Stimulated activated CD8-positive, alpha-beta memory T cell treated with anti-CD3 and anti-CD28 coated beads, Interleukin-4, amount 100 ng/mL, for 48 hours (primary cell): ENCODE measurements at regions not wholly inside any gene's neighbourhood (a gene's known extent, or its start where the extent isn't known, plus 50 kb on each side); places are given as distances from the start of the nearest gene placed in this dataset.
A peak's percentile ranks its signal among the peaks of the same experiment; 100 is the strongest.
"Not testable (repeated sequence)": the region's sequence is repeated elsewhere in the genome, so short reads cannot be mapped to it uniquely, and the experiment has no call there.

Experiments used
- DNase-seq: peaks from one replicate; pipeline ENCODE4 v3.0.0-alpha.2; 2020

DNA sequence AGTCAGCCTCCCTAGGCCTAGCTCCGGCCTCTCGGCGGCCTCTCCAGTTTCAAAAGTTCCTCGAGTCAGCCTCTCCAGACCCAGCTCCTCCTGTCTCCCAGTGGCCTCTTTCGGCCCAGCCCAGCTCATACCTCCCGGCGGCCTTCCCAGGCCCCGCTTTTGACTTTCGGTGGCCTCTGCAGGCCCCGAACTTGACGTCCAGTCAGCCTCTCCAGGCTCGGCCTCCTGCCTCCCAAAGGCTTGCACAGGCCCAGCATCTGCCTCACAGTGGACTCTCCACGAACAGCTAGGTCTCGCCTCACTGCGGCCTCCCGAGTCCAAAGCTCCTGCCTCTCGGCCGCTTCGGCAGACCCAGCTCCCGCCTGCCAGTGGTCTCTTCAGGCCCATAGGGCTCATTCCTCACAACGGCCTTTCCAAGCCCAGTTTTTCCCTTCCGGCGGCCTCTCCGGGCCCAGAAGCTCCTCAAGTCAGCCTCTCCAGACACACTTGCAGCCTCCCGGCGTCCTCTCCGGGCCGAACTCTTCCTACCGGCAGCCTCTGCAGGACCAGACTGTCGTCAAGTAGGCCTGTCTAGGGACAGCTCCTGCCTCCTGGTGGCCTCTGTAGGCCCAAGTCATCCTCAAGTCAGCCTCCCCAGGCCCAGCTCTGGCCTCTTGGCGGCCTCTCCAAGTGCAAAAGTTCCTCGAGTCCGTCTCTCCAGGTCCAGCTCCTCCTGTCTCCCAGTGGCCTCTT, 249.9 kb upstream of the ZNF722 start:
- not testable (repeated sequence) for DNase-seq

DNA sequence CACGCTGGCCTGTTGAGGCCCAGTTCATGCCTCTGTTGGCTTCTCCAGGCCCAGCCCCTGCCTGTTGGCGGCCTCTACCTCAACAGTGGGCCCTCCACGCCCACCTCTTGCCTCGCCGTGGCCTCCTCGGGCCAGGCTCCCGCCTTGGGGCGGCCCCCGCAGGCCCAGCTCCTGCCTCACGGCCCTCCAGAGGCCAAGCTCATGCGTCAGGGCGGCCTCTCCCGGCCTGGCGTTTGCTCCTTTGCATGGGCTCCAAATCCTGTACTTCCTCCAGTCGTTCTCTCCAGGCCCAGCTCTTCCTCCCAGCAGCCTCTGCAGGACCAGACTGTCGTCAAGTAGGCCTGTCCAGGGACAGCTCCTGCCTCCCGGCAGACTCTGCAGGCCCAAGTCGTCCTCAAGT, 246.2 kb upstream of the ZNF722 start:
- DNase-seq, result not testable (repeated sequence)

DNA sequence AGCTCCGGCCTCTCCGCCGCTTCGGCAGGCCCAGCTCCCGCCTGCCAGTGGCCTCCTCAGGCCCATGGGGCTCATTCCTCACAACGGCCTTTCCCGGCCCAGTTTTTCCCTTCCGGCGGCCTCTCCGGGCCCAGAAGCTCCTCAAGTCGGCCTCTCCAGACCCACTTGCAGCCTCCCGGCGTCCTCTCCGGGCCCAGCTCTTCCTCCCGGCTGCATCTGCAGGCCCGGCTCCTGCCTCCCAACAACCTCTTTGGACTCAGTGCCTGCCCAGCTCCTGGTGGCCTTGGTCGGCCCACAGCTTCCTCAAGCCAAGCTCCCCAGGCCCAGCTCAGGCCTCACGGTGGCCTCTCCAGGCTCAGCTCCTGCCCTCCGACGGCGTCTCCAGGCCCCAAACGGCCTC, 245.5 kb upstream of the ZNF722 start:
- not testable (repeated sequence) for DNase-seq

DNA sequence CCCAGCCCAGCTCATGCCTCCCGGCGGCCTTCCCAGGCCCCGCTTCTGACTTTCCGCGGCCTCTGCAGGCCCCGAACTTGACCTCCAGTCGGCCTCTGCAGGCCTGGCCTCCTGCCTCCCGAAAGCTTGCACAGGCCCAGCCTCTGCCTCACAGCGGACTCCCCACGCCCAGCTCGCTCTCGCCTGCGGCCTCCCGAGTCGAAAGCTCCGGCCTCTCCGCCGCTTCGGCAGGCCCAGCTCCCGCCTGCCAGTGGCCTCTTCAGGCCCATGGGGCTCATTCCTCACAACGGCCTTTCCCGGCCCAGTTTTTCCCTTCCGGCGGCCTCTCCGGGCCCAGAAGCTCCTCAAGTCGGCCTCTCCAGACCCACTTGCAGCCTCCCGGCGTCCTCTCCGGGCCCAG, 238.4 kb upstream of the ZNF722 start:
- not testable (repeated sequence) for DNase-seq

DNA sequence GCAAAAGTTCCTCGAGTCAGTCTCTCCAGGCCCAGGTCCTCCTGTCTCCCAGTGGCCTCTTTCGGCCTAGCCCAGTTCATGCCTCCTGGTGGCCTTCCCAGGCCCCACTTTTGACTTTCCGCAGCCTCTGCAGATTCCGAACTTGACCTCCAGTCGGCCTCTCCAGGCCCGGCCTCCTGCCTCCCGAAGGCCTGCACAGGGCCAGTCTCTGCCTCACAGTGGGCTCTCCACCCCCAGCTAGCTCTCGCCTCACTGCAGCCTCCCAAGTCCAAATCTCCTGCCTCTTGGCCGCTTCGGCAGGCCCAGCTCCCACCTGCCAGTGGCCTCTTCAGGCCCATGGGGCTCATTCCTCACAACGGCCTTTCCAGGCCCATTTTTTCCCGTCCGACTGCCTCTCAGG, 233.1 kb upstream of the ZNF722 start:
- not testable (repeated sequence) for DNase-seq

DNA sequence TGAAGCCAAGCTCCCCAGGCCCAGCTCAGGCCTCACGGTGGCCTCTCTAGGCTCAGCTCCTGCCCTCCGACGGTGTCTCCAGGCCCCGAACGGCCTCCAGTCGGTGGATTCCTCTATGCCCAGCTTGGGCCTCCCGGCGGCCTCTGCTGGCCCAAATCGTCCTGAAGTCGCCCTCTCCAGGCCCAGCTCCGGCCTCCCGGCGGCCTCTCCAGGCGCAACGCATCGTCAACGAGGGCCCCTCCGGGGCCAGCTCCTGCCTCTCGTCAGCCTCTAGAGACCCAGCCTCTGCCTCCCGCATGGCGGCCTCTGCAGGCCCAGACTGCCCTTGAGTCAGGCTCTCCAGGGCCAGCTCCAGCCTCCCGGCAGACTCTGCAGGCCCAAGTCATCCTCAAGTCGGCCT, 232.5 kb upstream of the ZNF722 start:
- not testable (repeated sequence) for DNase-seq

DNA sequence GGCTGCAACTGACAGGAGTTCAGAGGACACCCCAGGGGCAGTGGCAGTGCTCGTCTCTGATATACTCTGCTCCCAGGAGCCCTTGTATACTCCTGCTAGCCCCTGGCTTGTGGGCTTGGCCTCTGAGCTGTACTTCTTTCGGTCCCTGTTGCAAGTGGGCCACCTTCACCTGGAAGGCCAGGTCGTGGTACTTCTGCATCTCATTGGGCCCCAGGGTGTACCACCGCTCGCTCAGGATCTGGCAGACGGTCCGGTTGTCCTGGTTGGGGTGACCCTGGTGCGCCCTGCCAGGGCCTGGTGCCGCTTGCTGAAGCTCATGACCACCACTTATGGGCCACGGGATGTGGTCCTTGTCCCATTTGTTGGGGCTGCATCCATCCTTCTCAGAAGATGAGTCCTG, 228.5 kb upstream of the ZNF722 start:
- not testable (repeated sequence) for DNase-seq

DNA sequence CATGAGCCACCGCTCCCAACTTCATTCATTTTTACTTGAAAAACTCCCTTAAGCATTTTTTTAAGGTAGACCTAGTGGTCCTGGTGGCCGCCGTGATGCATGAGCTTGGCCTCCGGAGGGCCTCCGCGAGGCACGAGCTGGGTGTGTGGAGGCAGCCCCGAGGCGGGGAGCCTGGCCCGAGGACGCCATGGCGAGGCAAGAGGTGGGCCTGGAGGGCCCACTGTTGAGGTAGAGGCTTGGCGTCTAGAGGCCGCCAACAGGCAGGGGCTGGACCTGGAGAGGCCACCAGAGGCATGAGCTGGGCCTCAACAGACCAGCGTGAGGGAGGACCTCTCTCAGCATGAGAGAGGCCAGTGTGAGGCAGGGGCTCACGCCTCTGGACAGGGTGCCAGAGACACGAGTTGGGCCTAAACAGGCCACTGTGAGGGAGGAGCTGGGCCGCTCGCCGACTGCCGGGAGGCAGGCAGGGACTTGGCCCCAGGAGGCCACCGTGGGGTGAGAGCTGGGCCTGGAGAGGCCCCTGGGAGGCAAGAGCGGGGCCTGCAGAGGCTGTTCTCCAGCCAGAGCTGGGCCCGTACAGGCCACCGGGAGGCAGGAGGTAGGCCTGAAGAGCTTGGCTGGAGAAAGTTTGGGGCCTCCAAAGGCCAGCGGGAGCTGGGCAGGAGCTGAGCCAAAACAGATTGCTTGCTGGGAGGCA, 227.1 kb upstream of the ZNF722 start:
- DNase-seq, result not testable (repeated sequence)

DNA sequence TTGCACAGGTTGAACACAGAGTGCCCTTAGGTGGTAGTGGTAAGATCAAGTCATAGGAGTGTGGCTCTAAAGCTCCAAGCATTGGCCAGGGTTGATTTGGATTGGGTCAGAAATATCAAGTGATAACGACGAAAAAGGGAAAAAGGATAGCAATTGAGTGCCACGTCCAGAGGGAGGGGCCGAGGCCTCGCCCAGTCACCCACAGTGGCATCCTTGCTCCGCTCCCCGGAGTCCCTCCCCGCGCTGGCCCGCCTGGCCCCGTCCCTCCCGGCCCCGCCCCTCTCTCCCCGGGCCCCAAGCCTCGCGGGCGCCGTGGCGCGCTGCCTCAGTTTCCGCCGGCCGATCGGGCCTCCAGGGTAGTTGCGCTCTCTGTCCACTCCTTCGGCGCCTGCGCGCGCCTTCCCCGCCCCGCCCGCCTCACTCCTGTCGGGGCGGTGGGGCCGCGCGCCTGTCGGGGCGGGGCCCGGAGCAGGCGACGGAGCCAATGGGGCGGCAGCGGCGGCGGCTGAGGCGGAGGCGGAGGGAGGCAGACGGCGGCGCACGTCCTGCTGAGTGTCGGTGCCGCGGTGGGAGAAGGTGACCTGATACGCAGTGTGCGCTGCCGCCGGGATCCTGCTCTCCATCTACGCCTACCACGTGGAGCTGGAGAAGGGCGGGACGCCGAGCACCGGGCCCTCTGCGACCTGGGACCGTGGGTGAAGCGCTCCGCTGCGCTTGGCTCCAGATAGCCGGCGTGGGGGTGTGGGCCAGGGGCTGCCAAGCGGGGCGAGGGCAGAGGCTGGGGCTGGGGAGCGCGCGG, 209.1 kb upstream of the ZNF722 start:
- peak; percentile 25 for DNase-seq

DNA sequence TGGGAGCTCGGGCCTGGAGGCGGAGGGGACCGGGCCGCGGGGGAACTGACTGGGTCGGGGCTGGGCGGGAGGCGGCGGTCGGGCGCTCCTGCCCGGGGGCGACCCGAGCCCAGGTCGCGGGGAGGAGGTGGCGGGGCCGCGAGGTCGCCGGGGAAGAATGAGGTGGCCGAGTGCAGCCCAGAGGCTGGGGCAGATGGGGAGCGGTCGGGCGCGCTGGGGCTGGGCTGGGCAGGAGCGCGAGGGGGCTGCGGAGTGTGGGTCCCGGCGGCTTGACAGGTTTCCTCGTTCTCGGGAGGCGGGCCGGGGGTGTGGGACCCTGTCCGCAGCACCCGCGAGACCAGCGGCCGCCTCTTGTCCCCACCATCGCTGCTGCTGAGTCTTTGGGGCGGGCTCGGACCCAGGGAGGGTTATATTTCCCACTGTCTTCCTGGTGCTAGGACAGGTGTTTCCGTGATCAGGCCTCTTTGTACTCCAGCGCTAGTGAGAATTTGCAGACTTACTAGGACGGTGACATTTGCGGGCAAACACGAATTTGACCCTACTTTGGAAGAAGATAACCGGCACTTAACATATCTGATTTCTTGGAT, 208.4 kb upstream of the ZNF722 start:
- DNase-seq, result not testable (repeated sequence)
